GM23338 (cell line): ENCODE measurements at regions not wholly inside any gene's neighbourhood (a gene's known extent, or its start where the extent isn't known, plus 50 kb on each side); places are given as distances from the start of the nearest gene placed in this dataset.

Experiments used
- ATAC-seq: fragments of 200-7000 bp; cut with Tn5 transposase; 3 replicates; pipeline ENCODE4 v1.9.1; 2020
- DNase-seq: peaks from one replicate; pipeline ENCODE4 v3.0.0-alpha.2; 2015; ENCODE audit warnings: low spot score
- H2AFZ ChIP-seq: fragments of 200-600 bp; sonication (generic); 2 replicates; pipeline ENCODE4 v1.8.0; 2016; ENCODE audit warnings: antibody characterized with exemption, mild to moderate bottlenecking, moderate library complexity
- H3F3A ChIP-seq: fragments of 200-600 bp; sonication (generic); replicated peaks from 2 replicates; pipeline ENCODE4 v1.8.0; 2017; ENCODE audit warnings: antibody characterized with exemption, mixed run types, low read depth
- H3K27ac ChIP-seq: fragments of 200-600 bp; sonication (generic); 2 replicates; pipeline ENCODE4 v1.6.1; 2016; ENCODE audit warnings: low read depth
- H3K27me3 ChIP-seq: fragments of 200-600 bp; sonication (generic); 2 replicates; pipeline ENCODE4 v1.8.0; 2016; ENCODE audit warnings: mild to moderate bottlenecking, mixed run types, moderate library complexity; ENCODE audit not compliant: insufficient read depth
- H3K36me3 ChIP-seq: fragments of 200-600 bp; sonication (generic); 2 replicates; pipeline ENCODE4 v1.8.0; 2016; ENCODE audit warnings: mild to moderate bottlenecking; ENCODE audit not compliant: insufficient read depth
- H3K4me1 ChIP-seq: fragments of 200-600 bp; sonication (generic); 2 replicates; pipeline ENCODE4 v1.8.0; 2016; ENCODE audit warnings: mild to moderate bottlenecking, moderate library complexity; ENCODE audit not compliant: insufficient read depth
- H3K4me2 ChIP-seq: fragments of 200-600 bp; sonication (generic); 2 replicates; pipeline ENCODE4 v1.7.1; 2017; ENCODE audit warnings: mixed run types
- H3K4me3 ChIP-seq: fragments of 200-600 bp; sonication (generic); 2 replicates; pipeline ENCODE4 v1.6.1; 2016; ENCODE audit warnings: mixed run types
- H3K79me2 ChIP-seq: fragments of 200-600 bp; sonication (generic); replicated peaks from 2 replicates; pipeline ENCODE4 v1.8.0; 2017; ENCODE audit warnings: mild to moderate bottlenecking; ENCODE audit not compliant: insufficient read depth
- H3K9me2 ChIP-seq: fragments of 200-600 bp; sonication (generic); 2 replicates; pipeline ENCODE4 v1.8.0; 2017; ENCODE audit not compliant: insufficient read depth
- H4K20me1 ChIP-seq: fragments of 200-600 bp; sonication (generic); replicated peaks from 2 replicates; pipeline ENCODE4 v1.8.0; 2017; ENCODE audit warnings: mild to moderate bottlenecking; ENCODE audit not compliant: insufficient read depth
- H3K27ac Mint-ChIP-seq: 2 replicates; pipeline ENCODE4 v1.8.0; 2020; ENCODE audit warnings: inconsistent platforms, mild to moderate bottlenecking, moderate library complexity, mixed read lengths
- H3K27me3 Mint-ChIP-seq: 3 replicates; pipeline ENCODE4 v1.8.0; 2022; ENCODE audit warnings: low read depth, mild to moderate bottlenecking, moderate library complexity, mixed read lengths, inconsistent platforms; ENCODE audit not compliant: insufficient read depth, poor library complexity
- H3K36me3 Mint-ChIP-seq: 3 replicates; pipeline ENCODE4 v1.8.0; 2021; ENCODE audit warnings: low read depth, mild to moderate bottlenecking, inconsistent platforms, moderate library complexity, mixed read lengths
- H3K4me1 Mint-ChIP-seq: 3 replicates; pipeline ENCODE4 v1.8.0; 2020; ENCODE audit warnings: mild to moderate bottlenecking, inconsistent platforms, mixed read lengths
- H3K4me3 Mint-ChIP-seq: 3 replicates; pipeline ENCODE4 v1.8.0; 2021; ENCODE audit warnings: moderate library complexity, mild to moderate bottlenecking, inconsistent platforms, mixed read lengths
- H3K9me3 Mint-ChIP-seq: 3 replicates; pipeline ENCODE4 v1.8.0; 2020; ENCODE audit warnings: moderate library complexity, mild to moderate bottlenecking, inconsistent platforms, mixed read lengths
- CREB1 ChIP-seq: fragments of 250-450 bp; sonication (Bioruptor Pico); IDR thresholded peaks from 2 replicates; pipeline ENCODE4 v1.5.0; 2020; ENCODE audit warnings: low read depth, mild to moderate bottlenecking, moderate library complexity
- EZH2 ChIP-seq: fragments of 200-600 bp; sonication (generic); IDR thresholded peaks from one replicate; pipeline ENCODE4 v1.8.0; 2017; ENCODE audit warnings: antibody characterized with exemption, mild to moderate bottlenecking, low read depth; ENCODE audit not compliant: unreplicated experiment
- EZH2phosphoT487 ChIP-seq: fragments of 200-600 bp; sonication (generic); IDR thresholded peaks from one replicate; pipeline ENCODE4 v1.8.1; 2018; ENCODE audit warnings: antibody characterized with exemption; ENCODE audit not compliant: unreplicated experiment
- JUNB ChIP-seq: IDR thresholded peaks from one replicate; pipeline ENCODE4 v1.6.1; 2016; ENCODE audit warnings: antibody characterized with exemption; ENCODE audit not compliant: unreplicated experiment
- NANOG ChIP-seq: IDR thresholded peaks from 2 replicates; pipeline ENCODE4 v1.6.1; 2016; ENCODE audit warnings: antibody characterized with exemption, borderline replicate concordance
- POLR2AphosphoS5 ChIP-seq: IDR thresholded peaks from 2 replicates; pipeline ENCODE4 v1.6.1; 2016; ENCODE audit warnings: antibody characterized with exemption, low read depth
- STAT1 ChIP-seq: IDR thresholded peaks from one replicate; pipeline ENCODE4 v1.6.1; 2016; ENCODE audit warnings: antibody characterized with exemption; ENCODE audit not compliant: unreplicated experiment
- ZNF114 ChIP-seq: fragments of 250-450 bp; sonication (Bioruptor Pico); IDR thresholded peaks from 2 replicates; pipeline ENCODE4 v1.5.0; 2020; ENCODE audit warnings: mild to moderate bottlenecking, moderate library complexity
- ZNF331 ChIP-seq: fragments of 250-450 bp; sonication (Bioruptor Pico); IDR thresholded peaks from 2 replicates; pipeline ENCODE4 v1.5.0; 2020; ENCODE audit warnings: low read depth, mild to moderate bottlenecking, moderate library complexity
- TF ChIP-seq, protein P1 (sequence below), 2 experiments: fragments of 200-600 bp in 1 of 2; sonication (generic) in 1 of 2; conservative IDR thresholded peaks; 2 replicates each; pipeline versions ENCODE4 v1.5.1 to v1.6.1; 2016 to 2017; ENCODE audit warnings: antibody characterized with exemption in 2 of 2, low read depth in 2 of 2, mild to moderate bottlenecking in 2 of 2, moderate library complexity in 1 of 2
- TF ChIP-seq, protein P2 (sequence below): IDR thresholded peaks from one replicate; pipeline ENCODE4 v1.6.1; 2018; ENCODE audit warnings: antibody characterized with exemption; ENCODE audit not compliant: unreplicated experiment
- TF ChIP-seq, protein P3 (sequence below): fragments of 250-450 bp; sonication (Bioruptor Pico); IDR thresholded peaks from 2 replicates; pipeline ENCODE4 v1.5.0; 2020; ENCODE audit warnings: mild to moderate bottlenecking, moderate library complexity
- TF ChIP-seq, protein P4 (sequence below): IDR thresholded peaks from 2 replicates; pipeline ENCODE4 v1.6.1; 2016; ENCODE audit warnings: antibody characterized with exemption

DNA sequence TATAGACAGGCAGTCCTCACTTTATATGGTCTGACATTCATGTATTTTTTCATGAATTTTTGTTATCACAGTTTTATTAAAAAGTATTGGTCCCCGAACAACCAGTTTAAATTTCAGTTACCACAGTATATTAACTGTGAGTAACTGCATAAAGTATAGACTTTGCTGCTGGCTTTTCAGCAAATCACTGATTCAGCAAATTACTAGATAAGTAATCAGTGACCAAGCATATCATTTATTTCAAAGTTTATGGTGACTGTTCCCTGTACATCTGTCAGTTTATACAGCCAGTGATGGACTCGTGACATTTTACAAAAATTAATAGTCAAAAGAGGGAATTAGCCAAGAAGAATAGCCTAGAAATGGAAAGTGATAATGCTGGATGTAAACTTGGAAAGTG, 266.7 kb upstream of the CHRM2 start:
- Histone ChIP-seq H3K4me3 (no peak overlapping the region), H3K9me2 (no peaks in the 10 kb centered on the region), H3F3A (no peaks in the 10 kb centered on the region), H4K20me1 (no peaks in the 10 kb centered on the region), H3K4me1 (no peaks in the 10 kb centered on the region), H3K27me3 (no peaks in the 10 kb centered on the region), H3K4me2 (no peak overlapping the region), H3K79me2 (no peaks in the 10 kb centered on the region), H3K36me3 (no peaks in the 10 kb centered on the region), H3K27ac (no peak overlapping the region), H2AFZ (no peak overlapping the region)
- Mint-ChIP-seq H3K9me3 (peaks cover 4% of the 10 kb centered on the region), H3K4me1 (no peaks in the 10 kb centered on the region), H3K27me3 (peaks cover 5% of the 10 kb centered on the region), H3K4me3 (no peak overlapping the region), H3K27ac (no peak overlapping the region), H3K36me3 (peaks cover 4% of the 10 kb centered on the region; the same call in 1 of the 3 replicates)
- TF ChIP-seq NANOG (no peak), STAT1 (no peak), POLR2AphosphoS5 (no peak), EZH2 (no peak), CREB1 (no peak), EZH2phosphoT487 (no peak), ZNF331 (CRISPR knock-in tag) (no peak), JUNB (no peak), ZNF114 (CRISPR knock-in tag) (no peak)
- TF ChIP-seq, protein P1, sequence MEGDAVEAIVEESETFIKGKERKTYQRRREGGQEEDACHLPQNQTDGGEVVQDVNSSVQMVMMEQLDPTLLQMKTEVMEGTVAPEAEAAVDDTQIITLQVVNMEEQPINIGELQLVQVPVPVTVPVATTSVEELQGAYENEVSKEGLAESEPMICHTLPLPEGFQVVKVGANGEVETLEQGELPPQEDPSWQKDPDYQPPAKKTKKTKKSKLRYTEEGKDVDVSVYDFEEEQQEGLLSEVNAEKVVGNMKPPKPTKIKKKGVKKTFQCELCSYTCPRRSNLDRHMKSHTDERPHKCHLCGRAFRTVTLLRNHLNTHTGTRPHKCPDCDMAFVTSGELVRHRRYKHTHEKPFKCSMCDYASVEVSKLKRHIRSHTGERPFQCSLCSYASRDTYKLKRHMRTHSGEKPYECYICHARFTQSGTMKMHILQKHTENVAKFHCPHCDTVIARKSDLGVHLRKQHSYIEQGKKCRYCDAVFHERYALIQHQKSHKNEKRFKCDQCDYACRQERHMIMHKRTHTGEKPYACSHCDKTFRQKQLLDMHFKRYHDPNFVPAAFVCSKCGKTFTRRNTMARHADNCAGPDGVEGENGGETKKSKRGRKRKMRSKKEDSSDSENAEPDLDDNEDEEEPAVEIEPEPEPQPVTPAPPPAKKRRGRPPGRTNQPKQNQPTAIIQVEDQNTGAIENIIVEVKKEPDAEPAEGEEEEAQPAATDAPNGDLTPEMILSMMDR (conservative IDR thresholded peaks at IDR 0.05; ENCODE audit: low read depth in 2 of 2), result no peak
- TF ChIP-seq, protein P2, sequence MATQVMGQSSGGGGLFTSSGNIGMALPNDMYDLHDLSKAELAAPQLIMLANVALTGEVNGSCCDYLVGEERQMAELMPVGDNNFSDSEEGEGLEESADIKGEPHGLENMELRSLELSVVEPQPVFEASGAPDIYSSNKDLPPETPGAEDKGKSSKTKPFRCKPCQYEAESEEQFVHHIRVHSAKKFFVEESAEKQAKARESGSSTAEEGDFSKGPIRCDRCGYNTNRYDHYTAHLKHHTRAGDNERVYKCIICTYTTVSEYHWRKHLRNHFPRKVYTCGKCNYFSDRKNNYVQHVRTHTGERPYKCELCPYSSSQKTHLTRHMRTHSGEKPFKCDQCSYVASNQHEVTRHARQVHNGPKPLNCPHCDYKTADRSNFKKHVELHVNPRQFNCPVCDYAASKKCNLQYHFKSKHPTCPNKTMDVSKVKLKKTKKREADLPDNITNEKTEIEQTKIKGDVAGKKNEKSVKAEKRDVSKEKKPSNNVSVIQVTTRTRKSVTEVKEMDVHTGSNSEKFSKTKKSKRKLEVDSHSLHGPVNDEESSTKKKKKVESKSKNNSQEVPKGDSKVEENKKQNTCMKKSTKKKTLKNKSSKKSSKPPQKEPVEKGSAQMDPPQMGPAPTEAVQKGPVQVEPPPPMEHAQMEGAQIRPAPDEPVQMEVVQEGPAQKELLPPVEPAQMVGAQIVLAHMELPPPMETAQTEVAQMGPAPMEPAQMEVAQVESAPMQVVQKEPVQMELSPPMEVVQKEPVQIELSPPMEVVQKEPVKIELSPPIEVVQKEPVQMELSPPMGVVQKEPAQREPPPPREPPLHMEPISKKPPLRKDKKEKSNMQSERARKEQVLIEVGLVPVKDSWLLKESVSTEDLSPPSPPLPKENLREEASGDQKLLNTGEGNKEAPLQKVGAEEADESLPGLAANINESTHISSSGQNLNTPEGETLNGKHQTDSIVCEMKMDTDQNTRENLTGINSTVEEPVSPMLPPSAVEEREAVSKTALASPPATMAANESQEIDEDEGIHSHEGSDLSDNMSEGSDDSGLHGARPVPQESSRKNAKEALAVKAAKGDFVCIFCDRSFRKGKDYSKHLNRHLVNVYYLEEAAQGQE, result no peak
- TF ChIP-seq, protein P3, sequence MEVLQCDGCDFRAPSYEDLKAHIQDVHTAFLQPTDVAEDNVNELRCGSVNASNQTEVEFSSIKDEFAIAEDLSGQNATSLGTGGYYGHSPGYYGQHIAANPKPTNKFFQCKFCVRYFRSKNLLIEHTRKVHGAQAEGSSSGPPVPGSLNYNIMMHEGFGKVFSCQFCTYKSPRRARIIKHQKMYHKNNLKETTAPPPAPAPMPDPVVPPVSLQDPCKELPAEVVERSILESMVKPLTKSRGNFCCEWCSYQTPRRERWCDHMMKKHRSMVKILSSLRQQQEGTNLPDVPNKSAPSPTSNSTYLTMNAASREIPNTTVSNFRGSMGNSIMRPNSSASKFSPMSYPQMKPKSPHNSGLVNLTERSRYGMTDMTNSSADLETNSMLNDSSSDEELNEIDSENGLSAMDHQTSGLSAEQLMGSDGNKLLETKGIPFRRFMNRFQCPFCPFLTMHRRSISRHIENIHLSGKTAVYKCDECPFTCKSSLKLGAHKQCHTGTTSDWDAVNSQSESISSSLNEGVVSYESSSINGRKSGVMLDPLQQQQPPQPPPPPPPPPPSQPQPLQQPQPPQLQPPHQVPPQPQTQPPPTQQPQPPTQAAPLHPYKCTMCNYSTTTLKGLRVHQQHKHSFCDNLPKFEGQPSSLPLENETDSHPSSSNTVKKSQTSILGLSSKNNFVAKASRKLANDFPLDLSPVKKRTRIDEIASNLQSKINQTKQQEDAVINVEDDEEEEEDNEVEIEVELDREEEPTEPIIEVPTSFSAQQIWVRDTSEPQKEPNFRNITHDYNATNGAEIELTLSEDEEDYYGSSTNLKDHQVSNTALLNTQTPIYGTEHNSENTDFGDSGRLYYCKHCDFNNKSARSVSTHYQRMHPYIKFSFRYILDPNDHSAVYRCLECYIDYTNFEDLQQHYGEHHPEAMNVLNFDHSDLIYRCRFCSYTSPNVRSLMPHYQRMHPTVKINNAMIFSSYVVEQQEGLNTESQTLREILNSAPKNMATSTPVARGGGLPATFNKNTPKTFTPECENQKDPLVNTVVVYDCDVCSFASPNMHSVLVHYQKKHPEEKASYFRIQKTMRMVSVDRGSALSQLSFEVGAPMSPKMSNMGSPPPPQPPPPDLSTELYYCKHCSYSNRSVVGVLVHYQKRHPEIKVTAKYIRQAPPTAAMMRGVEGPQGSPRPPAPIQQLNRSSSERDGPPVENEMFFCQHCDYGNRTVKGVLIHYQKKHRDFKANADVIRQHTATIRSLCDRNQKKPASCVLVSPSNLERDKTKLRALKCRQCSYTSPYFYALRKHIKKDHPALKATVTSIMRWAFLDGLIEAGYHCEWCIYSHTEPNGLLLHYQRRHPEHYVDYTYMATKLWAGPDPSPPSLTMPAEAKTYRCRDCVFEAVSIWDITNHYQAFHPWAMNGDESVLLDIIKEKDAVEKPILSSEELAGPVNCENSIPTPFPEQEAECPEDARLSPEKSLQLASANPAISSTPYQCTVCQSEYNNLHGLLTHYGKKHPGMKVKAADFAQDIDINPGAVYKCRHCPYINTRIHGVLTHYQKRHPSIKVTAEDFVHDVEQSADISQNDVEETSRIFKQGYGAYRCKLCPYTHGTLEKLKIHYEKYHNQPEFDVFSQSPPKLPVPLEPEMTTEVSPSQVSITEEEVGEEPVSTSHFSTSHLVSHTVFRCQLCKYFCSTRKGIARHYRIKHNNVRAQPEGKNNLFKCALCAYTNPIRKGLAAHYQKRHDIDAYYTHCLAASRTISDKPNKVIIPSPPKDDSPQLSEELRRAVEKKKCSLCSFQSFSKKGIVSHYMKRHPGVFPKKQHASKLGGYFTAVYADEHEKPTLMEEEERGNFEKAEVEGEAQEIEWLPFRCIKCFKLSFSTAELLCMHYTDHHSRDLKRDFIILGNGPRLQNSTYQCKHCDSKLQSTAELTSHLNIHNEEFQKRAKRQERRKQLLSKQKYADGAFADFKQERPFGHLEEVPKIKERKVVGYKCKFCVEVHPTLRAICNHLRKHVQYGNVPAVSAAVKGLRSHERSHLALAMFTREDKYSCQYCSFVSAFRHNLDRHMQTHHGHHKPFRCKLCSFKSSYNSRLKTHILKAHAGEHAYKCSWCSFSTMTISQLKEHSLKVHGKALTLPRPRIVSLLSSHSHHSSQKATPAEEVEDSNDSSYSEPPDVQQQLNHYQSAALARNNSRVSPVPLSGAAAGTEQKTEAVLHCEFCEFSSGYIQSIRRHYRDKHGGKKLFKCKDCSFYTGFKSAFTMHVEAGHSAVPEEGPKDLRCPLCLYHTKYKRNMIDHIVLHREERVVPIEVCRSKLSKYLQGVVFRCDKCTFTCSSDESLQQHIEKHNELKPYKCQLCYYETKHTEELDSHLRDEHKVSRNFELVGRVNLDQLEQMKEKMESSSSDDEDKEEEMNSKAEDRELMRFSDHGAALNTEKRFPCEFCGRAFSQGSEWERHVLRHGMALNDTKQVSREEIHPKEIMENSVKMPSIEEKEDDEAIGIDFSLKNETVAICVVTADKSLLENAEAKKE, result no peak
- TF ChIP-seq, protein P4, sequence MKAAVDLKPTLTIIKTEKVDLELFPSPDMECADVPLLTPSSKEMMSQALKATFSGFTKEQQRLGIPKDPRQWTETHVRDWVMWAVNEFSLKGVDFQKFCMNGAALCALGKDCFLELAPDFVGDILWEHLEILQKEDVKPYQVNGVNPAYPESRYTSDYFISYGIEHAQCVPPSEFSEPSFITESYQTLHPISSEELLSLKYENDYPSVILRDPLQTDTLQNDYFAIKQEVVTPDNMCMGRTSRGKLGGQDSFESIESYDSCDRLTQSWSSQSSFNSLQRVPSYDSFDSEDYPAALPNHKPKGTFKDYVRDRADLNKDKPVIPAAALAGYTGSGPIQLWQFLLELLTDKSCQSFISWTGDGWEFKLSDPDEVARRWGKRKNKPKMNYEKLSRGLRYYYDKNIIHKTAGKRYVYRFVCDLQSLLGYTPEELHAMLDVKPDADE, result no peak
- DNase-seq (no peak), ATAC-seq (no peak)
